Activated T-cell treated with anti-CD3 and anti-CD28 coated beads, Interleukin-2, amount 50 U/mL, for 24 hours (primary cell): ENCODE measurements at regions not wholly inside any gene's neighbourhood (a gene's known extent, or its start where the extent isn't known, plus 50 kb on each side); places are given as distances from the start of the nearest gene placed in this dataset.

ENCODE experiments used
- DNase-seq: peaks from one replicate; pipeline ENCODE4 v3.0.0-alpha.2; 2020
- H3K27ac Mint-ChIP-seq: 2 replicates; pipeline ENCODE4 v1.8.0; 2020; ENCODE audit warnings: mild to moderate bottlenecking, mixed read lengths
- H3K27me3 Mint-ChIP-seq: 2 replicates; pipeline ENCODE4 v1.8.0; 2020; ENCODE audit warnings: mixed read lengths
- H3K36me3 Mint-ChIP-seq: 2 replicates; pipeline ENCODE4 v1.8.0; 2020; ENCODE audit warnings: low read depth, mixed read lengths
- H3K4me1 Mint-ChIP-seq: 2 replicates; pipeline ENCODE4 v1.8.0; 2020; ENCODE audit warnings: low read depth, mixed read lengths
- H3K4me3 Mint-ChIP-seq: 2 replicates; pipeline ENCODE4 v1.8.0; 2020; ENCODE audit warnings: mild to moderate bottlenecking, moderate library complexity, mixed read lengths
- H3K9me3 Mint-ChIP-seq: 2 replicates; pipeline ENCODE4 v1.8.0; 2020; ENCODE audit warnings: mixed read lengths

DNA sequence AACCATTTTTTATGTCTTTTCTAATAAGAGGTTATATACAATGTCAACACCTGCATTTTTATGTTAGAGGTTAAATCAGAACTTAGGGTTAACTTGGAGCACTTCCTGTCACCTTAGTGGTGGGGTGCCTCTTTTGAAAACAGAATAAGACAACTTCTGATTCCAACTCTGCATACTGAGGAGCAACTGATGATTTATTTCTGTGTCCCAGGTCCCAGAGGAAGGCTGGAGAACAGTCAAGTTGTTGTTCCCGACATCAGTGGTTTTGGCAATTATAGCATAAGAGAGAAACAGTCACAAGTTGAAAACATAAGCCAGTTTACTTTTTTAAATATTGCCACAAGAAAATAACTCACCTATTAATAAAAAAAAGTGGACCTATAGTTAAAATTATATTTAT lies 871.0 kb upstream of the ADAMTS5 start:
- Mint-ChIP-seq H3K27ac (no peak overlapping the region), H3K4me1 (no peaks in the 10 kb centered on the region), H3K4me3 (no peak overlapping the region), H3K36me3 (no peaks in the 10 kb centered on the region), H3K9me3 (peaks cover 3% of the 10 kb centered on the region), H3K27me3 (no peaks in the 10 kb centered on the region)
- no peak for DNase-seq

- no peaks in the 10 kb centered on the region for H3K36me3 Mint-ChIP-seq
- H3K9me3 Mint-ChIP-seq = peaks cover 3% of the 10 kb centered on the region
- DNase-seq = no peak
- no peaks in the 10 kb centered on the region for H3K4me1 Mint-ChIP-seq
- no peak overlapping the region for H3K4me3 Mint-ChIP-seq
- H3K27ac Mint-ChIP-seq = no peak overlapping the region
- no peaks in the 10 kb centered on the region for H3K27me3 Mint-ChIP-seq
These were observed 866.4 kb upstream of the ADAMTS5 start for GRCh38 chr21:27833298-27833697.

GRCh38 chr21:27831816-27832569 lies 865.1 kb upstream of the ADAMTS5 start:
- H3K9me3 Mint-ChIP-seq = peaks cover 3% of the 10 kb centered on the region
- H3K4me1 Mint-ChIP-seq = no peaks in the 10 kb centered on the region
- no peak for DNase-seq
- no peaks in the 10 kb centered on the region for H3K27me3 Mint-ChIP-seq
- no peak overlapping the region for H3K4me3 Mint-ChIP-seq
- H3K27ac Mint-ChIP-seq = no peak overlapping the region
- no peaks in the 10 kb centered on the region for H3K36me3 Mint-ChIP-seq

GRCh38 chr21:27831177-27831576 lies 864.3 kb upstream of the ADAMTS5 start:
- no peak overlapping the region for H3K27ac Mint-ChIP-seq
- H3K36me3 Mint-ChIP-seq = no peaks in the 10 kb centered on the region
- no peaks in the 10 kb centered on the region for H3K4me1 Mint-ChIP-seq
- no peak for DNase-seq
- no peaks in the 10 kb centered on the region for H3K27me3 Mint-ChIP-seq
- peaks cover 3% of the 10 kb centered on the region for H3K9me3 Mint-ChIP-seq
- no peak overlapping the region for H3K4me3 Mint-ChIP-seq

GRCh38 chr21:27827972-27828371 lies 861.1 kb upstream of the ADAMTS5 start:
- H3K9me3 Mint-ChIP-seq = peaks cover 2% of the 10 kb centered on the region
- DNase-seq = no peak
- no peaks in the 10 kb centered on the region for H3K4me1 Mint-ChIP-seq
- no peak overlapping the region for H3K27ac Mint-ChIP-seq
- no peaks in the 10 kb centered on the region for H3K27me3 Mint-ChIP-seq
- H3K4me3 Mint-ChIP-seq = no peak overlapping the region
- H3K36me3 Mint-ChIP-seq = no peaks in the 10 kb centered on the region

DNA sequence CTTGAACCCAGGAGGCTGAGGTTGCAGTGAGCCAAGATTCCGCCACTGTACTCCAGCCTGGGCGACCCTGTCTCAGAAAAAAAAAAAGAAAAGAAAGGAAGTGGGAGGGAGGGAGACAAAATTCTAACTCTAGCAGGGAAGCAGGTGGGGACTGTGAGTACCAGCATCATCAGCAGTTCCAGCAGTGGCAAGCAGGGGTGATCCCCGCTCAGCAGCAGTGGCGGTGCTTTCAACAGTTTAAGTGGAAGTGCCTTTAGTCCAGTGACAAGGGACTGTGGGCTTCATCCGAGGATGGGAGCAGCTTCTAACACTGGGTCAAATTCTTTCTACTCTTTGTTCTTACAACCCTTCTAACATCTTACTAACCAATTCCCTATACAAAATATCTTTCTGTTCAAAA lies 858.1 kb upstream of the ADAMTS5 start:
- Mint-ChIP-seq H3K4me1 (no peaks in the 10 kb centered on the region), H3K9me3 (peaks cover 2% of the 10 kb centered on the region), H3K36me3 (no peaks in the 10 kb centered on the region), H3K4me3 (no peak overlapping the region), H3K27ac (no peak overlapping the region), H3K27me3 (no peaks in the 10 kb centered on the region)
- DNase-seq = no peak

DNA sequence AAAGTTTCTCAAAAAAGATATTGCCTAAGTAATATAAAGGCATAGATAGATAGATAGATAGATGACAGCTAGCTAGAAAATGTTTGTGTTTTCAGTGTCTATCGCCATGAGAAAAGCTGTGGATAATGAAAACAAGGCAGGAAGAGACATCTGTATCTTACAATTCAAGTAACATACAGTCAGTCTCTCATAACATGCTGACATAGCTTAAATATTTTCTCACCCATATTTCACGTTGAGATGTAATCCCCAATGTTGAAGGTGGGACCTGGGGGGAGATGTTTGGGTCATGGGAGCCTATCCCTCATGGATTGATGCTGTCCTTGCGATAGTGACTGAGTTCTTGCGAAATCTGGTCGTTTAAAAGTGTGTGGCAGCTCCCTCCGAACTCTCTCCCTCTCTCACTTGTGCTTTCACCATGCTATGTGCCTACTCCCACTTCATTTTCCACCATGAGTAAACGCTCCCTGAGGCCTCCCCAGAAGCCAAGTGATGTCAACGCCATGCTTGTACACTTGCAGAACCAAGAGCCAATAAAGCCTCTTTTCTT lies 856.8 kb upstream of the ADAMTS5 start:
- H3K4me1 Mint-ChIP-seq = no peaks in the 10 kb centered on the region
- no peak overlapping the region for H3K27ac Mint-ChIP-seq
- H3K27me3 Mint-ChIP-seq = no peaks in the 10 kb centered on the region
- DNase-seq = no peak
- H3K4me3 Mint-ChIP-seq = no peak overlapping the region
- H3K36me3 Mint-ChIP-seq = no peaks in the 10 kb centered on the region
- H3K9me3 Mint-ChIP-seq = peaks cover 2% of the 10 kb centered on the region

GRCh38 chr21:27820342-27820741 lies 853.5 kb upstream of the ADAMTS5 start:
- H3K4me3 Mint-ChIP-seq = no peak overlapping the region
- no peaks in the 10 kb centered on the region for H3K9me3 Mint-ChIP-seq
- no peak for DNase-seq
- no peaks in the 10 kb centered on the region for H3K4me1 Mint-ChIP-seq
- H3K27me3 Mint-ChIP-seq = no peaks in the 10 kb centered on the region
- no peaks in the 10 kb centered on the region for H3K36me3 Mint-ChIP-seq
- no peak overlapping the region for H3K27ac Mint-ChIP-seq

- Mint-ChIP-seq H3K36me3 (no peaks in the 10 kb centered on the region), H3K9me3 (no peaks in the 10 kb centered on the region), H3K4me1 (no peaks in the 10 kb centered on the region), H3K27me3 (no peaks in the 10 kb centered on the region), H3K27ac (no peak overlapping the region), H3K4me3 (no peak overlapping the region)
- DNase-seq = no peak
These were observed 852.4 kb upstream of the ADAMTS5 start for GRCh38 chr21:27819299-27819698.

DNA sequence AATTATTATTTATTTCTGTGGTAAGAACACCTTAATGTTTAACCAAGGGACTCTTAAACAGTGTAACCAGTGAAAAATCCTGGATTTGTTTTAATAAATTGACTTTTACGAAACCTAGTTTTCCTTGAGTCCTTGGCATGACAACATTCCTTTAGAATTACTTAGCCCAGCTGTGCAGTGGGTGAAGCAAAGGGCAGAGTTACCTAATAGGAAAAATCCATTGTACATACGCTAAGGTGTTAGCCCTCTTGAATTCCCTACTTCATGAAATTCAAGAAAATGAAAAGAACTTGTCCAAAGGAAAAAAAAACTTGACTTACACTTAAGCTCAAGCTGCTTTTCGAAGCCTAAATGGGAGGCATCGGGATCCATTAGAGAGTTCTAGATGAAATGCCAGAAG lies 852.0 kb upstream of the ADAMTS5 start:
- H3K9me3 Mint-ChIP-seq = no peaks in the 10 kb centered on the region

GRCh38 chr21:27817902-27818623 lies 851.2 kb upstream of the ADAMTS5 start:
- Mint-ChIP-seq H3K27ac (no peak overlapping the region), H3K27me3 (no peaks in the 10 kb centered on the region), H3K4me3 (no peak overlapping the region), H3K4me1 (no peaks in the 10 kb centered on the region), H3K9me3 (no peaks in the 10 kb centered on the region), H3K36me3 (no peaks in the 10 kb centered on the region)
- DNase-seq = no peak

More for the DNA sequence above, 852.0 kb upstream of the ADAMTS5 start:
- Mint-ChIP-seq H3K4me3 (no peak overlapping the region), H3K36me3 (no peaks in the 10 kb centered on the region), H3K27me3 (no peaks in the 10 kb centered on the region), H3K4me1 (no peaks in the 10 kb centered on the region), H3K27ac (no peak overlapping the region)
- DNase-seq = no peak

GRCh38 chr21:27817074-27817473 lies 850.2 kb upstream of the ADAMTS5 start:
- no peaks in the 10 kb centered on the region for H3K9me3 Mint-ChIP-seq
- no peaks in the 10 kb centered on the region for H3K27me3 Mint-ChIP-seq
- DNase-seq = no peak
- no peaks in the 10 kb centered on the region for H3K4me1 Mint-ChIP-seq
- H3K27ac Mint-ChIP-seq = no peak overlapping the region
- no peak overlapping the region for H3K4me3 Mint-ChIP-seq
- H3K36me3 Mint-ChIP-seq = no peaks in the 10 kb centered on the region

DNA sequence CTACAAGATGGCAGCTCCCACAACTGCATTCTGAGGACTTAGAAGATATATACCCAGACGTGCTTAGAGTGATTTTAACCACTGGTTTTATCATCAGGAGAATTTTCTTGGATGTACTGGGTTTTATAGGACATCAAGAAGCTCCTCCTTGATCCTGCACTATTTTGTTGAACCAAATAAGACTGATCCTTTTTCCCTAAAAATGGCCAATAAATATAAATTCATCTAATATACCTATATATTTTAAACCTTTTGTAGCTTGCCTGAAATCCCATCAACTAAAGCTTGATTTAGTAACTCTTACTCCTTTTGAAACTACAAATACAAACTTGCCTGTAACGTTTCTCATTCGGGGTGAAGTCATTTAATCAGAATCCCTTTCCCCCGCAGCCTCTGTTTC lies 849.4 kb upstream of the ADAMTS5 start:
- DNase-seq = no peak
- H3K9me3 Mint-ChIP-seq = no peaks in the 10 kb centered on the region
- H3K4me1 Mint-ChIP-seq = no peaks in the 10 kb centered on the region
- no peaks in the 10 kb centered on the region for H3K36me3 Mint-ChIP-seq
- no peak overlapping the region for H3K27ac Mint-ChIP-seq
- no peaks in the 10 kb centered on the region for H3K27me3 Mint-ChIP-seq
- H3K4me3 Mint-ChIP-seq = no peak overlapping the region

DNA sequence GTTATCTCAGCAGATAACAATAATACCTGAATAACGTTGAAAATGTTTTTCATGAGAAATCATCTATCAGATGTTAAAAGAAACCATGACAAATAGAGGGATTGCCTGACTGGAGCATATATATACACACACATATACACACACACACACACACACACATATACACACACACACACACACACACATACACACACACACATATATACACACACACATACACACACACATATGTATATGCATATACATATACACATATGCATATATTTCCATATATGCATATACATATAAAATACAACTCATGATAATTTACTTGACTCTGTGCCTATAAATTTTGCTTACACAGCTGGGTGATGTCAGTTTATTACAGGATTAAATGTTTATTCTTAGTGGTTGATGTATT lies 847.3 kb upstream of the ADAMTS5 start:
- H3K4me1 Mint-ChIP-seq = no peaks in the 10 kb centered on the region
- H3K4me3 Mint-ChIP-seq = no peak overlapping the region
- H3K9me3 Mint-ChIP-seq = no peaks in the 10 kb centered on the region
- DNase-seq = no peak
- H3K27ac Mint-ChIP-seq = no peak overlapping the region
- no peaks in the 10 kb centered on the region for H3K36me3 Mint-ChIP-seq
- no peaks in the 10 kb centered on the region for H3K27me3 Mint-ChIP-seq

DNA sequence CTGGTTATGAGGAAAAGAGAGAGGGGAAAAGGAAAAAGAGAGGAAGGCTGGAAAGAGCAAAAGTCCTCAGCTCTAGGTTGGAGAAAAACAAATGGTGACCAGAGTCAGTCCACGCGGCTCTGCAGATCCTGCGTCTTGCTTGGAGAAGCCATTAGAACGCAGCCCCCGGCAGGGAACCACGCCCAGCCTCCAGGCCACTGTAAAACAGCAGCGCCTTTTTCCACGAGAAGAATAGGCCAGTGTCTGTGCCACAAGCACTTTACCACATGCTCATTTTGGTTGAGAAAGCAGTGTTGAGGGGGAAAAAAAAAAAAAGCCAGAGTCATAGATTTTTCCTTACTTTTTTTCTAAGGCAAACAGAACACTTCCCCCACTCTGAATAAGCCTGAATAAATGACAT lies 846.9 kb upstream of the ADAMTS5 start:
- H3K9me3 Mint-ChIP-seq = no peaks in the 10 kb centered on the region
- no peak for DNase-seq
- H3K27ac Mint-ChIP-seq = no peak overlapping the region
- no peak overlapping the region for H3K4me3 Mint-ChIP-seq
- no peaks in the 10 kb centered on the region for H3K4me1 Mint-ChIP-seq
- H3K36me3 Mint-ChIP-seq = no peaks in the 10 kb centered on the region
- no peaks in the 10 kb centered on the region for H3K27me3 Mint-ChIP-seq
